HEK293 (cell line): ENCODE measurements at regions not wholly inside any gene's neighbourhood (a gene's known extent, or its start where the extent isn't known, plus 50 kb on each side); places are given as distances from the start of the nearest gene placed in this dataset.

Source experiments
- CTCF ChIP-seq: fragments of 450-650 bp; formaldehyde crosslinking; IDR thresholded peaks from 2 replicates; pipeline ENCODE4 v1.5.1; 2016; ENCODE audit warnings: missing biosample characterization, missing genetic modification characterization
- EGR2 ChIP-seq: fragments of 450-650 bp; formaldehyde crosslinking; IDR thresholded peaks from 2 replicates; pipeline ENCODE4 v1.5.1; 2016; ENCODE audit warnings: low read depth, missing biosample characterization, missing genetic modification characterization
- HOXA7 ChIP-seq: sonication (generic); formaldehyde crosslinking; IDR thresholded peaks from 2 replicates; pipeline ENCODE4 v1.8.1; 2022; ENCODE audit warnings: missing genetic modification reagents, borderline replicate concordance
- MEIS1 ChIP-seq: sonication (generic); formaldehyde crosslinking; IDR thresholded peaks from 2 replicates; pipeline ENCODE4 v1.8.1; 2022; ENCODE audit warnings: missing genetic modification reagents, mild to moderate bottlenecking, borderline replicate concordance
- MYNN ChIP-seq: fragments of 450-650 bp; formaldehyde crosslinking; IDR thresholded peaks from 2 replicates; pipeline ENCODE4 v1.5.1; 2016; ENCODE audit warnings: missing biosample characterization, missing genetic modification characterization, borderline replicate concordance
- PRDM1 ChIP-seq: fragments of 450-650 bp; formaldehyde crosslinking; IDR thresholded peaks from 2 replicates; pipeline ENCODE4; 2016; ENCODE audit warnings: missing biosample characterization, missing genetic modification characterization
- ZNF140 ChIP-seq: fragments of 450-650 bp; formaldehyde crosslinking; IDR thresholded peaks from 2 replicates; pipeline ENCODE4 v1.5.1; 2016; ENCODE audit warnings: missing biosample characterization, missing genetic modification characterization
- ZNF248 ChIP-seq: fragments of 450-650 bp; formaldehyde crosslinking; IDR thresholded peaks from 2 replicates; pipeline ENCODE4 v1.5.1; 2017; ENCODE audit warnings: missing biosample characterization, missing genetic modification characterization
- ZNF391 ChIP-seq: fragments of 450-650 bp; formaldehyde crosslinking; IDR thresholded peaks from 2 replicates; pipeline ENCODE4 v1.5.1; 2016; ENCODE audit warnings: low read depth, missing biosample characterization, missing genetic modification characterization, borderline replicate concordance
- ZNF529 ChIP-seq: fragments of 450-650 bp; formaldehyde crosslinking; IDR thresholded peaks from 2 replicates; pipeline ENCODE4 v1.5.1; 2017; ENCODE audit warnings: missing genetic modification characterization, missing biosample characterization; ENCODE audit not compliant: insufficient replicate concordance
- ZNF585B ChIP-seq: fragments of 450-650 bp; formaldehyde crosslinking; IDR thresholded peaks from 2 replicates; pipeline ENCODE4 v1.5.1; 2016; ENCODE audit warnings: missing biosample characterization, missing genetic modification characterization
- ZNF596 ChIP-seq: fragments of 450-650 bp; IDR thresholded peaks from 2 replicates; pipeline ENCODE4 v1.5.0; 2018; ENCODE audit warnings: missing biosample characterization, mild to moderate bottlenecking, missing genetic modification characterization, moderate library complexity
- ZNF791 ChIP-seq: fragments of 450-650 bp; formaldehyde crosslinking; IDR thresholded peaks from 2 replicates; pipeline ENCODE4 v1.5.1; 2016; ENCODE audit warnings: missing biosample characterization, missing genetic modification characterization
- ZSCAN23 ChIP-seq: fragments of 450-650 bp; formaldehyde crosslinking; IDR thresholded peaks from 2 replicates; pipeline ENCODE4 v1.5.1; 2016; ENCODE audit warnings: missing biosample characterization, missing genetic modification characterization

GRCh38 chr16:85308611-85309540, 196.6 kb upstream of the CIBAR2 start:
- no peak for TF ChIP-seq ZNF791 (tag by site-specific recombination)
- TF ChIP-seq ZNF529 = no peak
- TF ChIP-seq ZNF140 (tag by site-specific recombination) = no peak
- no peak for TF ChIP-seq EGR2 (tag by site-specific recombination)
- no peak for TF ChIP-seq CTCF (tag by site-specific recombination)
- no peak for TF ChIP-seq MYNN (tag by site-specific recombination)
- TF ChIP-seq PRDM1 (tag by site-specific recombination) = no peak
- no peak for TF ChIP-seq ZSCAN23 (tag by site-specific recombination)
- TF ChIP-seq HOXA7 = no peak
- no peak for TF ChIP-seq ZNF585B (tag by site-specific recombination)
- TF ChIP-seq ZNF391 (tag by site-specific recombination) = no peak
- TF ChIP-seq ZNF248 (tag by site-specific recombination) = no peak
- no peak for TF ChIP-seq ZNF596
- no peak for TF ChIP-seq MEIS1 (CRISPR knock-in tag)
